GM12873 (cell line): ENCODE measurements at regions not wholly inside any gene's neighbourhood (a gene's known extent, or its start where the extent isn't known, plus 50 kb on each side); places are given as distances from the start of the nearest gene placed in this dataset.

ENCODE experiments used
- CTCF ChIP-seq: IDR thresholded peaks from 2 replicates; pipeline ENCODE4 v1.5.1; 2012; ENCODE audit warnings: low read depth, mild to moderate bottlenecking, moderate library complexity, low read length, control low read depth; ENCODE audit not compliant: insufficient read depth; ENCODE audit errors: missing control alignments

DNA sequence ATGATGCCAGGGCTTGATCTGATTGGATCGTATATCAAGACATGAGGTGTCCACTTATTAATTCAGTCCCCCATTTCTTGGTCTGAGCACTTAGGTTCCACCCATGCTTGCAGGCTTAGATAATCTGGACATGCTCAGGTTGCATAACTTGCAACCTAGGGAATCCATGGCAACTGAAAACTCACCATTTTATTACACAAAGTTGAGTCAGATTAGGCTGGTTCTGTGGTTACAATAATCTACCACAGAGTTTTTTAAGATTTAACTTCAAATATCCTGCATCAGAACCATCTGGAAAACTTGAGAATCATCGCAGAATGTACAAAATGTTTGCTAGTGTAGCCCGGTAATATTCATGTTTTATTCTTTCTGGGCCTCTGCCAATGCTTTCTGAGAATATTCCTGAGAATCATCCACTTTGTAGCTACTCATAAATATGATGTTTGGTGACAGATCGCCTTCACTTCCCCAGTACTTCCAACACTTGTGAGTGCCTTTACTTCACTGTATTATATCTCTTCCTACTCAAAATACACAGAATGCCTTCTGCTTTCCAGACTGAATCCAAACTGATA lies 707.2 kb upstream of the ADAMTS5 start:
- TF ChIP-seq CTCF: no peak

- no peak for TF ChIP-seq CTCF
Observed at GRCh38 chr21:27673581-27673980, 706.7 kb upstream of the ADAMTS5 start.

DNA sequence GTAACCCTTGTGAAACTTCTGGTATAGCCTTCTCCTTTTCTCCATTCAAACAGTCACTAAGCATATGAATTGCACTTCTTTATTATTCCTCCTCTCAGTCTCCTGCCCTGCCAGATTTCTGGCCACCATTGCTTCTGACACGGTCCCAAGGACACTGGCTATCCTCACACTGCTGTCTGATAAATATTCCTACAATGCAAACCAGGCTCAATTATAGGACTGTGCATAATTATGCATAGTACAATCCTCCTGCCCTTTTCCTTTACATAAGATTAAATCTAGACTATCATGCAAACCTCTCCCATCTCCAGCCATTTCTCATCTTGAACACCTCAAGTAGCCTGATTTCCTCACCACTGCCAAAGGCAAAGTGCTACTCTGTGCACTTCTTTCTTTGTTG lies 704.3 kb upstream of the ADAMTS5 start:
- no peak for TF ChIP-seq CTCF

DNA sequence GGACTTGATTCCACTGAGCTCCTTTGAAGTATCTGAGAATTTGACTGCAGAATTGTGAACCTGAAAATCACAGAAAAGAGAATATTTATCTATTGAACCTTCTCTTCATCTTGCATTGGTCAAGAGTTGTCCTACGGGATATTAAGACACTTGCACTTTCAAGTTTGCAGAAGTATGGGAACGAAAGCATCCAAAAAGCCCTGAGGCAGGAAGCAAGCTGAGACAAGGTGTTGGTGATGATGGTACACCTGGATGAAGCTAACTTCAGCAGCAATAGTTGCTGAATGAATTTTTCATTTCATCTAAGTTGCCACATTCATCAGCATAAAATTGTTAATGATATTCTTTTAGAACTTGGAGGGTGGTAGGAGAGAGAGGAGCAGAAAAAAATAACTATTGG lies 686.6 kb upstream of the ADAMTS5 start:
- no peak for TF ChIP-seq CTCF

GRCh38 chr21:27649762-27650161 lies 682.9 kb upstream of the ADAMTS5 start:
- TF ChIP-seq CTCF: no peak

DNA sequence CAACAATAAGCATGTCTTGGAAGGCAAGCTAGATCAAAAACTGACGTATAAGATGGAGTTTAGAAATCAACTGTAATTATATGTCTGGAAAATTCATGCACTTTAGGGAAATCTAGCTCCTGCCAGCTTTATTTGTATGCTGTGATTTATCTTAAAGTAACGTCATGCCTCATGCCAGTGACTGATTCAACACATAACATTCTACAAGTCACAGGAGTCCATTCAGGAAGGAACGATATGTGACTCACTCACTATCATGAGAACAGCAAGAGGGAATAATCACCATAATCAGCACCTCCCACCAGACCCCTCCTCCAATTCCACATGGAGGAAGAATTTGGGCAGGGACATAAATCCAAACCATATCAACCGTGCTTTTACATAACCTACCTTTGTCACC lies 682.4 kb upstream of the ADAMTS5 start:
- TF ChIP-seq CTCF: no peak

DNA sequence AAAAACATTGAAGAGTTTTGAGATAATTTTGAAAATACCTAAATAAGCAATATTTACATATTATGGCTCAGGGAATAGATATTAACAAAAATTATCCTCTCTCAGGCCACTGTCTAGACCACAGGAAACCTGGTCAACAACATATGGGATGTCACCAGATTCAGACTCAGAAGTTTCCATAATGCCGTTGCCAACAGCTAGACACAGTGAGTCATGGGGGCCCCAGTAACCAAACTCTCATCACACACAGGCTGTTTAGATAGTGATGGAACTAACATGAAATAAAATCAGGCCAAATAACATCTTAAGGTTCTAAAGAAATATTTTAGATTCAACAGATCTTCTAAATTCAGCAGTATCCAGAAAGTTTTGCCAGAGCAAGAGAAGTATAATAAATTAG lies 681.7 kb upstream of the ADAMTS5 start:
- no peak for TF ChIP-seq CTCF
